BLaER1 (cell line): ENCODE measurements at regions not wholly inside any gene's neighbourhood (a gene's known extent, or its start where the extent isn't known, plus 50 kb on each side); places are given as distances from the start of the nearest gene placed in this dataset.

Source experiments
- H3K27ac ChIP-seq: shearing (Covaris generic); formaldehyde crosslinking; 2 replicates; pipeline ENCODE4 v1.8.1; 2022
- H3K27me3 ChIP-seq: shearing (Covaris generic); formaldehyde crosslinking; 2 replicates; pipeline ENCODE4 v1.8.1; 2022
- H3K36me3 ChIP-seq: shearing (Covaris generic); formaldehyde crosslinking; 2 replicates; pipeline ENCODE4 v1.8.1; 2022
- H3K4me1 ChIP-seq: shearing (Covaris generic); formaldehyde crosslinking; 2 replicates; pipeline ENCODE4 v1.8.1; 2022
- H3K4me2 ChIP-seq: shearing (Covaris generic); formaldehyde crosslinking; 2 replicates; pipeline ENCODE4 v1.8.1; 2022
- H3K4me3 ChIP-seq: shearing (Covaris generic); formaldehyde crosslinking; 2 replicates; pipeline ENCODE4 v1.8.1; 2022
- H3K9ac ChIP-seq: shearing (Covaris generic); formaldehyde crosslinking; 2 replicates; pipeline ENCODE4 v1.8.1; 2022
- H3K9me3 ChIP-seq: shearing (Covaris generic); formaldehyde crosslinking; 2 replicates; pipeline ENCODE4 v1.8.1; 2022
- H4K20me1 ChIP-seq: shearing (Covaris generic); formaldehyde crosslinking; 2 replicates; pipeline ENCODE4 v1.8.1; 2022
- Cebpa-rat ChIP-seq: shearing (Covaris generic); IDR thresholded peaks from 2 replicates; pipeline ENCODE4 v1.8.1; 2022

DNA sequence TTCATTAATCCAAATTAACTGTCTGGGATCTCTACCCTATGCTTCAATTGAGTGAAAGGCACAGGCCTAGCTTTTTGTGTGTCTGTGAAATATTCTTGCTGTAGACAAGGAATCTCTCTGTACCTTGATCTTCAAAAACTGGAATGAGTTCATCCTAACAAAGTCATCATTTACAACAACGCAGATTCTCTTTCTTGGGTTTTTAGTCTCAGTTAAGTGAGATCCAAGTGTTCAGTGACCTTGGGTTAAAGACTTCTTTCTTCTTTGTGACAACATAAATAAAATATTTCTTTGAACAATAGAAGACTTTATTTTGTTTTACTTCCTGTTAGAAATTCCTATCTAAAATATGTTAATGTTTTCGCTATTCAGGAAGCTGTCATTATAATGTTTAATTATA lies 192.2 kb upstream of the LMNTD1 start:
- no peak overlapping the region for H3K4me3 ChIP-seq
- H3K27me3 ChIP-seq = no peaks in the 10 kb centered on the region
- no peak overlapping the region for H3K4me2 ChIP-seq
- H3K4me1 ChIP-seq = no peaks in the 10 kb centered on the region
- no peaks in the 10 kb centered on the region for H3K9me3 ChIP-seq
- no peaks in the 10 kb centered on the region for H4K20me1 ChIP-seq
- no peak overlapping the region for H3K9ac ChIP-seq
- H3K27ac ChIP-seq = no peak overlapping the region
- no peak for TF ChIP-seq Cebpa-rat
- H3K36me3 ChIP-seq = no peaks in the 10 kb centered on the region

DNA sequence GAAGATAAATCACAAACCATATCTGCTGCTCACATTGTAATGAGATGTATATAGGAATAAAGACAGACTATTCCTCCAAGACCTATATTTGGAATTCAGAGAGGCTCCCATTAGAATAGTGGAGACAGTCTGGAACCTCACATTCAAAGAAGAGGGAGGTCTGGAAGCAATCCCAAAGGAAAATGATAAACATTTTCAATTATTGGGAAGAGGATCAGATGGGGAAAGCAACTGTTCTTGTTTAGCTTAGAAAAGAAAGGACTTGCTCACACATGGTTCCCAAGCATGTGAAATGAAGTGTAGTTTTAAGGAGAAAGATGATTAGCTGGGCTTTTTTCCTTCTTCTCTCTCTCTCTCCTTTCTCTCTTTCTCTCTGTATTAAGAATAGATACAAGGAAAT lies 193.0 kb upstream of the LMNTD1 start:
- no peaks in the 10 kb centered on the region for H3K36me3 ChIP-seq
- no peak for TF ChIP-seq Cebpa-rat
- no peak overlapping the region for H3K27ac ChIP-seq
- no peak overlapping the region for H3K4me2 ChIP-seq
- H4K20me1 ChIP-seq = no peaks in the 10 kb centered on the region
- H3K9ac ChIP-seq = no peak overlapping the region
- H3K4me1 ChIP-seq = no peaks in the 10 kb centered on the region
- H3K27me3 ChIP-seq = no peaks in the 10 kb centered on the region
- no peak overlapping the region for H3K4me3 ChIP-seq
- H3K9me3 ChIP-seq = no peaks in the 10 kb centered on the region

DNA sequence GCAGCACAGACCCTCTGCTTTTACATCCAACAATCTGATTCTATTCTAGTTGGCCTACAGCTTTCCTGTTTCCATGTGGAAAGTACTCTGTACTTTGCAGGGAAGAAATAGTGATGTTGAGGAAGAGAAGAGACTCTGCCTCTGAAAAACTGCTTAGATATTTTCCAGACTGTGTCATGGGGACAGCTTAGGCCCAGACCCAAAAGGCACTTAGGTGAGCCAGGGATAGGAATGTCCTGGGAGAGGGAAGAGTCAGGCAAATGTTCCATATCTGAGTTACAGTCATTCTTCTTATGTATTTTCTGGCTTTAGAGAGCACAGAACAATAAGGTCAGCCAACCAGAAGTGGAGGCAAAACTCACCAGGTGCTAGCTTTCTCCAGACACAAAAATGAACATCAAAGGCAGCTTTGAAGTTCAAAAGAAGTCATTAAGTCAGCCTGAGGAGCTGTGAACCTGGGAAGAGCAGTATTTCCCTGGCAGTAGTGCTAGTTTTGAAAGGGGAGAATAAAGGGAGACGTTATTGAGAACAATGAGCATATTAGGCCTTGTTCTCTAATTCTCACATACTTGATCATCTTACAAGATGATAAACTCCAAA lies 199.7 kb upstream of the LMNTD1 start:
- H3K27ac ChIP-seq = no peak overlapping the region
- H3K4me1 ChIP-seq = no peaks in the 10 kb centered on the region

DNA sequence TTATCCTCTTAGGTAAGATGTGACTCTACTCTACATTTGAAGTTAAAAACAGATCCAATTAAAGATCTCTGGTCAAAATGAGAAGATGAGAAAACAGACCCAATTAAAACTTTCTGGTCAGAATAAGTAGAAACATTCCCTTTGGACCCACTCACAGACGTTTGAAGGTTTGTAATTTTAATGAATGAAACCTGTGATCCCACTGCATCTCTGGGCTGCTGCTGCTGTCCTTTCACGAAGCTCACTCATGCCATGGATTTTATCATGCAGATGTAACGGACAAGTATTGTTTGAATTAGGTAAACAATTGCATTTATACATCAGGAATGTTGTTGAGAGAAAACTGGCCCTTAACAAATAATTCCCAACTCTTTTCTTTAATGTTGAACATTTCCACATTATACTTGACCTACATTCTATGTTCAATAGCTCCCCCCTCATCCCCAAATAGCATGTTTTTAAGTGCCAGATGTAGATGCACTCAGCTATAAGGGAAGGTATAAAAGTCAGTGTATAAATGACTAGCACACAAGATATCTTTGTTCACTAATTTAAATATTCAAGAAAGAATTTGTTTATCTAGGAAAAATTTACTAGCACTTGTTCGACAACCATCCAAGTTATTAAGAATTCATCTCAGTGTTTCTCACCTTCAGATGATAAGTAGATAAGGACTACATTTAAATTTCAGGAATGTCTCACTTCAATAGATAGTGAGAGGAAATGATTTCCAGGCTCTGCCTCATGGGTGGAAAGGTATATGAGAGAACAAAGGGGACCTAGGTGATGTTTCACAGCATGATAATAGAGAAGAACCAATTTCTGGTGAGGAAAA lies 202.3 kb upstream of the LMNTD1 start:
- Histone ChIP-seq H3K4me1 (no peaks in the 10 kb centered on the region), H3K9me3 (no peaks in the 10 kb centered on the region), H3K4me2 (no peak overlapping the region), H4K20me1 (no peaks in the 10 kb centered on the region), H3K9ac (no peak overlapping the region), H3K27ac (no peak overlapping the region), H3K4me3 (no peak overlapping the region), H3K27me3 (no peaks in the 10 kb centered on the region), H3K36me3 (no peaks in the 10 kb centered on the region)
- TF ChIP-seq Cebpa-rat = no peak

More for the DNA sequence above, 199.7 kb upstream of the LMNTD1 start:
- TF ChIP-seq Cebpa-rat = no peak
- Histone ChIP-seq H3K9ac (no peak overlapping the region), H4K20me1 (no peaks in the 10 kb centered on the region), H3K4me2 (no peak overlapping the region), H3K9me3 (no peaks in the 10 kb centered on the region), H3K4me3 (no peak overlapping the region), H3K36me3 (no peaks in the 10 kb centered on the region), H3K27me3 (no peaks in the 10 kb centered on the region)

DNA sequence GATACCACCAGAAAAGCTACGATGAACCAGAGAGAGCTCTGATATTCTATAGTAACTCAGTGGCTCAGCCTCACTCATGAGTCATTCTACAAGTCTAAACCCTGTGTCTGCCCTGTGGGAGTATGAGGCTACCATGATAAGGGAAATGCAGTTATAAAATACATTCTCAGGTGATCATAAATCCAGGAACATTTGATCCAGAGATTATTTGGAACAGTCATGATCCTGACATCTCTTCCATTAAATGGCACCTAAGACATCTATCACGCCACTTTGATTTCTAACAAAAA lies 202.6 kb upstream of the RASSF8 start:
- Histone ChIP-seq H3K27ac (no peak overlapping the region), H3K4me2 (no peak overlapping the region), H3K9ac (no peak overlapping the region), H4K20me1 (no peaks in the 10 kb centered on the region), H3K36me3 (no peaks in the 10 kb centered on the region), H3K27me3 (no peaks in the 10 kb centered on the region), H3K9me3 (no peaks in the 10 kb centered on the region), H3K4me1 (no peaks in the 10 kb centered on the region), H3K4me3 (no peak overlapping the region)
- no peak for TF ChIP-seq Cebpa-rat

DNA sequence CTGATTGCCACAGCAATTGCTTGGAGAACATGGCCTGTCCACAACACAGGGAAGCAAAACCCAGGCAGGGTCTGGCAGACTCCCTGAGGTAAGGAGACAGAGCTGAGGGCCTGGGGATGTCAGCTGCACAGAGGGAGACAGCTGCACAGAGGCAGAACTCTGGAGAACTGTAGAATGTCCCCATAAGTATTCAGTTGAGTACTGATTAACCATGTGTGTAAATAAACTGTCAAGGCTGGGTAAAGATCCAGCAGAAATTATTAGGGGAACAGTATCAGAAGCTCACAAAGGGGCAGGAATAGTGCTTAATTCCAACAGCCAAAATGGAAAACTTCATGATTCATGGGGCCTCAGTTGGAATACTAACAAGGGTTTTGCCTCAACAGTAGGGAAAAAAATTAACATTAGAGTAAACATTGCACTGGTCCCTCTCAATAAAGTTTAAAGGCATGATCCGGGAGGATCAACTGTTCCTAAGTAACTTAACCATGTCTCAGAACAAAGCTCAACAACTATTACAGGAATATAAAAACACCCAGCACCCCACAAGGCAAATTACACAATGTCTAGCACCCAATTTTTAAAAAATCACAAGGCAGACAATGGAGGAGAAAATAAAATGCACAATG lies 201.3 kb upstream of the RASSF8 start:
- Histone ChIP-seq H3K4me2 (no peak overlapping the region), H3K27me3 (no peaks in the 10 kb centered on the region), H3K4me3 (no peak overlapping the region), H4K20me1 (no peaks in the 10 kb centered on the region), H3K4me1 (no peaks in the 10 kb centered on the region), H3K36me3 (no peaks in the 10 kb centered on the region), H3K9ac (no peak overlapping the region), H3K27ac (no peak overlapping the region), H3K9me3 (no peaks in the 10 kb centered on the region)
- TF ChIP-seq Cebpa-rat = no peak

DNA sequence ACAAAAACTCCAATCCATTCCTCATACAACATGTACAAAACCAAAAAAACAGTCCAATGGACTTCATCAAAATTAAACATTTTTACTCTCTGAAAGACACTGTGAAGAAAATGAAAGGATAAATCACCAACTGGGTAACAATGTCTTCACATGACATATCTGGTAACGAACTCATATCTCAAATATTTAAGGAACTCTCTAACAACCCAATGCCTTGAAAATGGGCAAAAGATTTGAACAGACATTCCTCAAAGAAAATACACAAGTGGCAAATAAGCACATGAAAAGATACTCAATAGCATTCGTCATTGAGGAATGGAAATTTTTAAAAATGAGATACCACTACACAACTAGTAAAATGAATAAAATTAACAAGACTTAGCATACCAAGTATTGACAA lies 198.7 kb upstream of the RASSF8 start:
- no peaks in the 10 kb centered on the region for H4K20me1 ChIP-seq
- no peak overlapping the region for H3K27ac ChIP-seq
- H3K9ac ChIP-seq = no peak overlapping the region
- no peaks in the 10 kb centered on the region for H3K27me3 ChIP-seq
- H3K4me1 ChIP-seq = no peaks in the 10 kb centered on the region
- H3K36me3 ChIP-seq = no peaks in the 10 kb centered on the region
- no peak for TF ChIP-seq Cebpa-rat
- H3K9me3 ChIP-seq = no peaks in the 10 kb centered on the region
- no peak overlapping the region for H3K4me3 ChIP-seq
- H3K4me2 ChIP-seq = no peak overlapping the region

DNA sequence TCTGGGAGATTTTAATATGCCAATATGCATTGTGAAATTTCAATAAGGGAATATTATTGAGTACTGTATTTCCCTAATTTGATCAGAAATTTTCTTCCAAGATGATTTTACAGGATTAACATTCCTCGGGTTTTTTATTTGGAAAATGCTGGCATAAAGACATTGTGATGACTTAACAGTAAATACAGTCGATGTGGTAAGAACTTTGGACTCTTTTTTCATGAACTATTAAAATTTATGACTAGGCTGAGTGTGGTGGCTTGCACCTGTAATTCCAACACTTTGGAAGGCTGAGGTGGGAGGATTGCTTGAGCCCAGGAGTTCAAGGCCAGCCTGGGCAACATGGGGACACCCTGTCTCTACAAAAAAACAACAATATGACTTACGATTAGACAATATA lies 197.1 kb upstream of the RASSF8 start:
- Histone ChIP-seq H3K27me3 (no peaks in the 10 kb centered on the region), H3K4me3 (no peak overlapping the region), H3K36me3 (no peaks in the 10 kb centered on the region), H3K9ac (no peak overlapping the region), H3K4me2 (no peak overlapping the region), H3K4me1 (no peaks in the 10 kb centered on the region), H3K9me3 (no peaks in the 10 kb centered on the region), H3K27ac (no peak overlapping the region), H4K20me1 (no peaks in the 10 kb centered on the region)
- TF ChIP-seq Cebpa-rat = no peak

DNA sequence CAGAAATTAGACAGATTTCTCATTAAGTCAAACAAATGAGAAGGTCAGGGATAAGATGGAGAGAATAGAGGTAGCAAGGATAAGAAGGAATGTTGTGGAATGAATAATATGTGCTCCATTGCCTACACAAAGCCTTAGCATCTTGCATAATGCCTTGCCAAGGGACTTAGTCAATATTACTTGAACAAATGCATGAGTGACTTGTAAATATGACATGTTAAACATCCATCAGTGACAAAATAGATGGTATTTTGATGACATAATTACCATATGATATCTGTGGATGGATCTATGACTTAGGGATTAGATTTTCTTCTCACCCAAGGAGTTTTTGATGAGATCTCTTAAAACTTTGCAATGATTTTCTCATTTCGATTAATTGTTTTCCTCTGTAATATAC lies 194.1 kb upstream of the RASSF8 start:
- H3K27ac ChIP-seq = no peak overlapping the region
- H3K9me3 ChIP-seq = no peaks in the 10 kb centered on the region
- TF ChIP-seq Cebpa-rat = no peak
- no peaks in the 10 kb centered on the region for H3K27me3 ChIP-seq
- no peak overlapping the region for H3K4me2 ChIP-seq
- H3K36me3 ChIP-seq = no peaks in the 10 kb centered on the region
- H4K20me1 ChIP-seq = no peaks in the 10 kb centered on the region
- H3K9ac ChIP-seq = no peak overlapping the region
- H3K4me1 ChIP-seq = no peaks in the 10 kb centered on the region
- no peak overlapping the region for H3K4me3 ChIP-seq

DNA sequence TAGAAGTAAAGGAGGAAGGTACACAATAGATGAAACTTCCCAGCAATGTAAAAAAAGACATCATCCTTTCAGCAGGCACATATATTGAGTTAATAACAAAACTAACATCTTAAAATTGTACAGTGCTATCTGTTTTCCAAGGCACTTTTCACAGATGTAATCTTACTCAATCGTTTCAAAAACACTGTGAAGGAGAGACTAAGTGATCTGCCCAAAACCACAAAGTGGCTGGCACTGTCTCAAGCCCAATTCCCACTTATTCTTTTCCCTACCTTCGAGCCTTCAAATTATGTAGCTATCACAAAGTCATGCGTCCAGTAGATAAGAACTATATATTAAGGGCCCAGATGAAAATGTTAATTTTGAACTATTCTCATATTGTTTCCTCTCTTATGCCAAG lies 193.6 kb upstream of the RASSF8 start:
- Histone ChIP-seq H3K4me2 (no peak overlapping the region), H3K4me1 (no peaks in the 10 kb centered on the region), H3K27me3 (no peaks in the 10 kb centered on the region), H3K4me3 (no peak overlapping the region), H3K9ac (no peak overlapping the region), H3K36me3 (no peaks in the 10 kb centered on the region), H3K27ac (no peak overlapping the region), H3K9me3 (no peaks in the 10 kb centered on the region), H4K20me1 (no peaks in the 10 kb centered on the region)
- no peak for TF ChIP-seq Cebpa-rat
